ENCODE measurements at regions not wholly inside any gene's neighbourhood (a gene's known extent, or its start where the extent isn't known, plus 50 kb on each side); places are given as distances from the start of the nearest gene placed in this dataset.

GRCh38 chr16:60991886-60992285, 1044.4 kb downstream of the CDH8 start:
- no peaks in the 10 kb centered on the region for H3K4me1 ChIP-seq
- POLR2A ChIA-PET, result no interaction called here

GRCh38 chr16:60989592-60989991, 1046.6 kb downstream of the CDH8 start:
- TF ChIP-seq ZC3H11A (IDR thresholded peaks at IDR 0.05) (no peak), EHMT2 (IDR thresholded peaks at IDR 0.05; ENCODE audit: low read depth) (no peak), TP53 (CRISPR knock-in tag; IDR thresholded peaks at IDR 0.05) (no peak), FOSB (CRISPR knock-in tag; IDR thresholded peaks at IDR 0.05) (no peak)
- no peak for ATAC-seq

More at GRCh38 chr16:60991886-60992285, 1044.4 kb downstream of the CDH8 start:
- H3K9me3 ChIP-seq, result no peaks in the 10 kb centered on the region
- no peak overlapping the region for H3K4me3 ChIP-seq
- DNase-seq (ENCODE audit: low read depth in 1 of 2, low spot score in 1 of 2), result no peak
- no peak for ATAC-seq
- no peak overlapping the region for H3K4me2 ChIP-seq
- no peak overlapping the region for H3K27ac ChIP-seq
- TF ChIP-seq CHD2 (IDR thresholded peaks at IDR 0.05; ENCODE audit: low read length, partially characterized antibody) (no peak), ATOH8 (CRISPR knock-in tag; IDR thresholded peaks at IDR 0.05; ENCODE audit: low read depth) (no peak), EP300 (IDR thresholded peaks at IDR 0.05) (no peak), HOXB5 (CRISPR knock-in tag; IDR thresholded peaks at IDR 0.05) (no peak), RFX5 (IDR thresholded peaks at IDR 0.05) (no peak), JUNB (IDR thresholded peaks at IDR 0.05) (no peak), JUN (IDR thresholded peaks at IDR 0.05) (no peak), HOXB13 (CRISPR knock-in tag; IDR thresholded peaks at IDR 0.05; ENCODE audit: low read depth) (no peak), PBX3 (IDR thresholded peaks at IDR 0.05) (no peak), POLR2A (IDR thresholded peaks at IDR 0.05; ENCODE audit: low read length) (no peak), SREBF2 (IDR thresholded peaks at IDR 0.05) (no peak), ESRRA (IDR thresholded peaks at IDR 0.05; ENCODE audit: borderline replicate concordance, low read length) (no peak), SMC3 (IDR thresholded peaks at IDR 0.05) (no peak), CBX8 (IDR thresholded peaks at IDR 0.05) (no peak), HDAC2 (IDR thresholded peaks at IDR 0.05) (no peak), NR3C1 (IDR thresholded peaks at IDR 0.05) (no peak), RCOR1 (IDR thresholded peaks at IDR 0.05; ENCODE audit: low read depth, low read length) (no peak)
- TF ChIP-seq, protein P1, sequence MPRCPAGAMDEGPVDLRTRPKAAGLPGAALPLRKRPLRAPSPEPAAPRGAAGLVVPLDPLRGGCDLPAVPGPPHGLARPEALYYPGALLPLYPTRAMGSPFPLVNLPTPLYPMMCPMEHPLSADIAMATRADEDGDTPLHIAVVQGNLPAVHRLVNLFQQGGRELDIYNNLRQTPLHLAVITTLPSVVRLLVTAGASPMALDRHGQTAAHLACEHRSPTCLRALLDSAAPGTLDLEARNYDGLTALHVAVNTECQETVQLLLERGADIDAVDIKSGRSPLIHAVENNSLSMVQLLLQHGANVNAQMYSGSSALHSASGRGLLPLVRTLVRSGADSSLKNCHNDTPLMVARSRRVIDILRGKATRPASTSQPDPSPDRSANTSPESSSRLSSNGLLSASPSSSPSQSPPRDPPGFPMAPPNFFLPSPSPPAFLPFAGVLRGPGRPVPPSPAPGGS (IDR thresholded peaks at IDR 0.05), result no peak
- TF ChIP-seq, protein P2, sequence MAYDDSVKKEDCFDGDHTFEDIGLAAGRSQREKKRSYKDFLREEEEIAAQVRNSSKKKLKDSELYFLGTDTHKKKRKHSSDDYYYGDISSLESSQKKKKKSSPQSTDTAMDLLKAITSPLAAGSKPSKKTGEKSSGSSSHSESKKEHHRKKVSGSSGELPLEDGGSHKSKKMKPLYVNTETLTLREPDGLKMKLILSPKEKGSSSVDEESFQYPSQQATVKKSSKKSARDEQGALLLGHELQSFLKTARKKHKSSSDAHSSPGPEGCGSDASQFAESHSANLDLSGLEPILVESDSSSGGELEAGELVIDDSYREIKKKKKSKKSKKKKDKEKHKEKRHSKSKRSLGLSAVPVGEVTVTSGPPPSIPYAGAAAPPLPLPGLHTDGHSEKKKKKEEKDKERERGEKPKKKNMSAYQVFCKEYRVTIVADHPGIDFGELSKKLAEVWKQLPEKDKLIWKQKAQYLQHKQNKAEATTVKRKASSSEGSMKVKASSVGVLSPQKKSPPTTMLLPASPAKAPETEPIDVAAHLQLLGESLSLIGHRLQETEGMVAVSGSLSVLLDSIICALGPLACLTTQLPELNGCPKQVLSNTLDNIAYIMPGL (CRISPR knock-in tag; IDR thresholded peaks at IDR 0.05; ENCODE audit: borderline replicate concordance), result no peak
- TF ChIP-seq, protein P3, sequence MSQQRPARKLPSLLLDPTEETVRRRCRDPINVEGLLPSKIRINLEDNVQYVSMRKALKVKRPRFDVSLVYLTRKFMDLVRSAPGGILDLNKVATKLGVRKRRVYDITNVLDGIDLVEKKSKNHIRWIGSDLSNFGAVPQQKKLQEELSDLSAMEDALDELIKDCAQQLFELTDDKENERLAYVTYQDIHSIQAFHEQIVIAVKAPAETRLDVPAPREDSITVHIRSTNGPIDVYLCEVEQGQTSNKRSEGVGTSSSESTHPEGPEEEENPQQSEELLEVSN (IDR thresholded peaks at IDR 0.05; ENCODE audit: borderline replicate concordance, low read depth), result no peak
- FAIRE-seq, result no peak
- CTCF ChIA-PET, result no interaction called here

More at GRCh38 chr16:60989592-60989991, 1046.6 kb downstream of the CDH8 start:
- Histone ChIP-seq H3K4me1 (no peaks in the 10 kb centered on the region), H3K4me2 (no peak overlapping the region), H3K9me3 (no peaks in the 10 kb centered on the region), H3K4me3 (no peak overlapping the region), H3K27ac (no peak overlapping the region)
- no peak for FAIRE-seq
- no peak for DNase-seq (ENCODE audit: low read depth in 1 of 2, low spot score in 1 of 2)
- ChIA-PET CTCF (no interaction called here), POLR2A (no interaction called here)
- WGBS (ENCODE audit: missing lambda C conversion rate), result 24% methylated on average over 5 of the region's 5 CpGs
